CD14-positive monocyte (primary cell): ENCODE measurements at regions not wholly inside any gene's neighbourhood (a gene's known extent, or its start where the extent isn't known, plus 50 kb on each side); places are given as distances from the start of the nearest gene placed in this dataset.

Experiments
- DNase-seq, 3 donors: peaks; one replicate each; pipeline ENCODE4 v3.0.0-alpha.2; 2011 to 2022
- H2AFZ ChIP-seq: 2 replicates; pipeline ENCODE4 v1.6.0; 2012; ENCODE audit warnings: mild to moderate bottlenecking, low read depth, low read length, inconsistent platforms; ENCODE audit not compliant: insufficient read depth, poor library complexity, severe bottlenecking
- H3K27ac ChIP-seq, 2 donors: 1 replicate in 1 of 2; 2 replicates in 1 of 2; pipeline ENCODE4 v1.5.1; 2012 to 2013; ENCODE audit warnings: low read length in 2 of 2, control low read depth in 1 of 2, inconsistent platforms in 1 of 2, low read depth in 1 of 2, mild to moderate bottlenecking in 1 of 2
- H3K27me3 ChIP-seq, 2 donors: one replicate each; pipeline versions ENCODE4 v1.6.0 to v1.6.1; 2011 to 2013; ENCODE audit warnings: low read length in 2 of 2; ENCODE audit not compliant: control insufficient read depth in 2 of 2, insufficient read depth in 2 of 2
- H3K36me3 ChIP-seq, 2 donors: replicated peaks in 1 of 2; 1 replicate in 1 of 2; 2 replicates in 1 of 2; pipeline versions ENCODE4 v1.5.1 to v1.6.1; 2012 to 2013; ENCODE audit warnings: low read length in 2 of 2, control low read depth in 1 of 2, inconsistent platforms in 1 of 2, mild to moderate bottlenecking in 1 of 2; ENCODE audit not compliant: insufficient read depth in 2 of 2, control insufficient read depth in 1 of 2
- H3K4me1 ChIP-seq, 2 donors: 1 replicate in 1 of 2; 2 replicates in 1 of 2; pipeline versions ENCODE4 v1.5.1 to v1.6.1; 2012 to 2013; ENCODE audit warnings: low read length in 2 of 2, control low read depth in 1 of 2, inconsistent platforms in 1 of 2, mild to moderate bottlenecking in 1 of 2, moderate library complexity in 1 of 2; ENCODE audit not compliant: insufficient read depth in 2 of 2, control insufficient read depth in 1 of 2
- H3K4me2 ChIP-seq: replicated peaks from 2 replicates; pipeline ENCODE3; 2012; ENCODE audit warnings: low read length, moderate library complexity, mild to moderate bottlenecking; ENCODE audit not compliant: poor library complexity, severe bottlenecking; ENCODE audit errors: extremely low read depth
- H3K4me3 ChIP-seq, 3 experiments: fragments of 200-600 bp in 1 of 3; sonication (generic) in 1 of 3; replicated peaks in 1 of 3; 1 replicate in 2 of 3; 2 replicates in 1 of 3; pipeline ENCODE4 v1.5.1; 2011 to 2013; ENCODE audit warnings: low read length in 3 of 3, mild to moderate bottlenecking in 3 of 3, control low read depth in 2 of 3, low read depth in 2 of 3, inconsistent platforms in 1 of 3, moderate library complexity in 1 of 3
- H3K79me2 ChIP-seq: 2 replicates; pipeline ENCODE4 v1.6.0; 2012; ENCODE audit warnings: mild to moderate bottlenecking, control low read depth, inconsistent platforms, low read length, moderate library complexity; ENCODE audit not compliant: insufficient read depth
- H3K9ac ChIP-seq: 2 replicates; pipeline ENCODE4 v1.6.0; 2017; ENCODE audit warnings: low read length, mild to moderate bottlenecking; ENCODE audit not compliant: insufficient read depth, poor library complexity, severe bottlenecking
- H3K9me3 ChIP-seq, 2 donors: replicated peaks in 1 of 2; 1 replicate in 1 of 2; 2 replicates in 1 of 2; pipeline versions ENCODE4 v1.5.1 to v1.6.1; 2012 to 2013; ENCODE audit warnings: low read length in 2 of 2, control low read depth in 1 of 2; ENCODE audit not compliant: control insufficient read depth in 1 of 2, insufficient read depth in 1 of 2
- H4K20me1 ChIP-seq: 2 replicates; pipeline ENCODE4 v1.6.0; 2012; ENCODE audit warnings: mild to moderate bottlenecking, low read length, control low read depth, moderate library complexity; ENCODE audit not compliant: insufficient read depth
- H3K27ac Mint-ChIP-seq, 7 donors: one replicate each; pipeline ENCODE4 v1.8.0; 2020; ENCODE audit warnings: mild to moderate bottlenecking in 7 of 7, mixed read lengths in 7 of 7, moderate library complexity in 6 of 7, inconsistent platforms in 2 of 7
- H3K27me3 Mint-ChIP-seq, 3 donors: one replicate each; pipeline ENCODE4 v1.8.0; 2021 to 2022; ENCODE audit warnings: low read depth in 3 of 3, mild to moderate bottlenecking in 3 of 3, mixed read lengths in 3 of 3, moderate library complexity in 3 of 3, inconsistent platforms in 1 of 3
- H3K36me3 Mint-ChIP-seq, 2 donors: one replicate each; pipeline ENCODE4 v1.8.0; 2020; ENCODE audit warnings: mixed read lengths in 2 of 2, inconsistent platforms in 1 of 2, mild to moderate bottlenecking in 1 of 2
- H3K4me1 Mint-ChIP-seq: one replicate; pipeline ENCODE4 v1.8.0; 2020; ENCODE audit warnings: mild to moderate bottlenecking, mixed read lengths
- H3K4me3 Mint-ChIP-seq, 2 donors: one replicate each; pipeline ENCODE4 v1.8.0; 2020; ENCODE audit warnings: mild to moderate bottlenecking in 2 of 2, mixed read lengths in 2 of 2, moderate library complexity in 1 of 2
- H3K9me3 Mint-ChIP-seq, 7 donors: one replicate each; pipeline ENCODE4 v1.8.0; 2020 to 2022; ENCODE audit warnings: mixed read lengths in 7 of 7, mild to moderate bottlenecking in 6 of 7, moderate library complexity in 6 of 7, inconsistent platforms in 2 of 7
- CTCF ChIP-seq: fragments of 200-600 bp; IDR thresholded peaks from one replicate; pipeline ENCODE4 v1.8.0; 2022; ENCODE audit warnings: antibody characterized with exemption, mild to moderate bottlenecking
- WGBS: methylation state at CpG from one replicate; pipeline ENCODE4 v1.1.5; 2013; ENCODE audit warnings: missing lambda C conversion rate; ENCODE audit not compliant: insufficient coverage; 5-methylcytosine and 5-hydroxymethylcytosine counted together
- intact Hi-C, 2 donors: fragments of 100-400 bp; cut with micrococcal nuclease; formaldehyde crosslinking; loops; one replicate each; pipeline versions ENCODE4 v1.15.0 to v1.15.1; 2023

DNA sequence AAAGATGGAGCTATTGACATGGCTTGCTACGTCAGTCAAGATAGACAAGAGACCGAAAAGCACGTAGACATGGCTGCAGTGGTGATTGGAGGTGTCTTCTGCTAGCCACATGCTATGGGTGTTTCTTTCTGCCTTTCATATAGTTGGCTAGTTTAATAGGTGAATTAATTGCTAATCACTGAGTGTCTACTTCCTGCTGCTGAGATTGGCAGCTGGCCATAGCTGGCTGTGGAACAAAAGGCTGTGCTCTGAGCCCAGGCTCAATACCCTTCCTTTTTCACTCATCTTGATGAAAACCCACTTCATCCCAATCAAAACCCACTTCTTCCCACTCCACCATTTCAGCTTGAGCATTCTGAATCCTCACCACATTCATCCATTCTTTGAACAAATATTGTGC, 221.4 kb upstream of the MAF start:
- no CpG with 5 or more reads among the region's 3 CpGs for WGBS
- Histone ChIP-seq H3K27me3 (no peaks in the 10 kb centered on the region), H3K9ac (no peak overlapping the region), H3K9me3 (no peaks in the 10 kb centered on the region), H3K4me1 (no peaks in the 10 kb centered on the region), H3K36me3 (no peaks in the 10 kb centered on the region), H2AFZ (no peak overlapping the region), H3K4me3 (no peak overlapping the region), H3K27ac (no peak overlapping the region), H3K4me2 (no peak overlapping the region), H3K79me2 (no peaks in the 10 kb centered on the region), H4K20me1 (no peaks in the 10 kb centered on the region)
- Mint-ChIP-seq H3K36me3 (no peaks in the 10 kb centered on the region), H3K9me3 (peaks cover 0 to 2% (median 0%) of the 10 kb centered on the region in 7 donors), H3K4me3 (no peak overlapping the region), H3K27me3 (no peaks in the 10 kb centered on the region), H3K4me1 (no peaks in the 10 kb centered on the region), H3K27ac (no peak overlapping the region)
- intact Hi-C loops, result no loop called here
- no peak for TF ChIP-seq CTCF
- no peak for DNase-seq

- 80% methylated on average over 1 of the region's 4 CpGs for WGBS
- no peak overlapping the region for H3K4me3 Mint-ChIP-seq
Measured at GRCh38 chr16:79816081-79816497, 215.6 kb upstream of the MAF start.

More at GRCh38 chr16:79816081-79816497, 215.6 kb upstream of the MAF start:
- Histone ChIP-seq H3K4me2 (no peak overlapping the region), H3K4me3 (no peak overlapping the region), H3K79me2 (no peaks in the 10 kb centered on the region), H3K36me3 (no peaks in the 10 kb centered on the region), H3K9me3 (no peaks in the 10 kb centered on the region), H2AFZ (no peak overlapping the region), H3K27me3 (no peaks in the 10 kb centered on the region), H3K4me1 (no peaks in the 10 kb centered on the region), H3K27ac (no peak overlapping the region), H4K20me1 (no peaks in the 10 kb centered on the region), H3K9ac (no peak overlapping the region)
- intact Hi-C loops, result no loop called here
- no peak for TF ChIP-seq CTCF
- no peak overlapping the region for H3K27ac Mint-ChIP-seq
- peaks cover 0 to 7% (median 0%) of the 10 kb centered on the region in 7 donors for H3K9me3 Mint-ChIP-seq
- no peaks in the 10 kb centered on the region for H3K4me1 Mint-ChIP-seq
- no peaks in the 10 kb centered on the region for H3K36me3 Mint-ChIP-seq
- no peak for DNase-seq
- no peaks in the 10 kb centered on the region for H3K27me3 Mint-ChIP-seq
